GM12878 (cell line): ENCODE measurements at regions not wholly inside any gene's neighbourhood (a gene's known extent, or its start where the extent isn't known, plus 50 kb on each side); places are given as distances from the start of the nearest gene placed in this dataset.

Experiments used
- ATAC-seq: fragments of 200-7000 bp; cut with Tn5 transposase; 3 replicates; pipeline ENCODE4 v1.9.1; 2020; ENCODE audit warnings: mild to moderate bottlenecking, moderate library complexity
- BruUV-seq: library from RNA; stranded (reverse); fragments of 400-500 nt; replicated peaks from 2 replicates; lab custom pipeline; 2021; lab: Mats Ljungman, UMichigan
- CTCF ChIA-PET: fragments of 300-600 bp; sonication (Branson Sonifier 250); formaldehyde crosslinking; extraction: SDS; loops from one replicate; lab custom pipeline; 2021; ENCODE audit warnings: inconsistent platforms; lab: Yijun Ruan, JAX
- POLR2A ChIA-PET: fragments of 350-600 bp; formaldehyde crosslinking; extraction: SDS; loops from one replicate; lab custom pipeline; 2021; ENCODE audit warnings: inconsistent platforms; lab: Charles Lee
- RAD21 ChIA-PET: fragments of 300-600 bp; sonication (Branson Sonifier 250); formaldehyde crosslinking; loops from one replicate; lab custom pipeline; 2023; ENCODE audit warnings: antibody characterized with exemption; ENCODE audit not compliant: unreplicated experiment; lab: Charles Lee
- SMC1A ChIA-PET: fragments of 300-600 bp; sonication (Branson Sonifier 250); formaldehyde crosslinking; loops from one replicate; lab custom pipeline; 2023; ENCODE audit not compliant: unreplicated experiment, uncharacterized antibody; lab: Charles Lee
- DNase-seq: peaks from one replicate; pipeline ENCODE4 v3.0.0-alpha.2; 2011; ENCODE audit warnings: low read depth, low spot score
- FAIRE-seq: peaks from 3 replicates; lab custom pipeline; 2011; peaks lifted over from hg19 to GRCh38; lab: Jason Lieb, UNC
- H2AFZ ChIP-seq: 2 replicates; pipeline ENCODE4 v1.6.0; 2011; ENCODE audit warnings: low read depth, low read length, control low read depth; ENCODE audit not compliant: control insufficient read depth
- H3K27ac ChIP-seq: 2 replicates; pipeline ENCODE4 v1.5.1; 2011; ENCODE audit warnings: control low read depth; ENCODE audit not compliant: control insufficient read depth, insufficient read depth
- H3K27me3 ChIP-seq, 2 experiments: replicated peaks in 1 of 2; 2 replicates each; pipeline versions ENCODE4 v1.6.0 to v1.6.1; 2011; ENCODE audit warnings: low read length in 1 of 2; ENCODE audit not compliant: control insufficient read depth in 2 of 2, insufficient read depth in 2 of 2
- H3K36me3 ChIP-seq, 2 experiments: 2 replicates each; pipeline ENCODE4 v1.5.1; 2011; ENCODE audit warnings: low read length in 1 of 2; ENCODE audit not compliant: control insufficient read depth in 2 of 2, insufficient read depth in 2 of 2
- H3K4me1 ChIP-seq: 2 replicates; pipeline ENCODE4 v1.6.1; 2011; ENCODE audit warnings: mild to moderate bottlenecking, low read length, moderate library complexity, mixed read lengths; ENCODE audit not compliant: control insufficient read depth, insufficient read depth
- H3K4me2 ChIP-seq: 2 replicates; pipeline ENCODE4 v1.6.0; 2011; ENCODE audit warnings: control low read depth; ENCODE audit not compliant: control insufficient read depth, insufficient read depth
- H3K4me3 ChIP-seq: fragments of 200-600 bp; sonication (generic); 2 replicates; pipeline ENCODE4 v1.5.1; 2016
- H3K79me2 ChIP-seq: 2 replicates; pipeline ENCODE4 v1.6.0; 2011; ENCODE audit warnings: low read length; ENCODE audit not compliant: control insufficient read depth, insufficient read depth
- H3K9ac ChIP-seq: 2 replicates; pipeline ENCODE4 v1.8.0; 2011; ENCODE audit warnings: low read length, control low read depth, mixed read lengths; ENCODE audit not compliant: control insufficient read depth, insufficient read depth
- H3K9me3 ChIP-seq: replicated peaks from 3 replicates; pipeline ENCODE4 v1.5.1; 2011; ENCODE audit warnings: mild to moderate bottlenecking, low read length; ENCODE audit not compliant: control insufficient read depth, insufficient read depth
- H4K20me1 ChIP-seq: 2 replicates; pipeline ENCODE4 v1.6.0; 2011; ENCODE audit not compliant: control insufficient read depth, insufficient read depth
- BCL3 ChIP-seq: IDR thresholded peaks from 2 replicates; pipeline ENCODE4 v1.6.1; 2011; ENCODE audit warnings: borderline replicate concordance, low read depth, mild to moderate bottlenecking, moderate library complexity, low read length; ENCODE audit not compliant: insufficient read depth, poor library complexity, severe bottlenecking
- BRCA1 ChIP-seq: IDR thresholded peaks from 2 replicates; pipeline ENCODE4 v1.6.1; 2011; ENCODE audit warnings: low read depth, low read length, improper control_type of control experiment
- E2F4 ChIP-seq: IDR thresholded peaks from 2 replicates; pipeline ENCODE4 v1.6.1; 2012; ENCODE audit warnings: low read depth, low read length, improper control_type of control experiment
- EED ChIP-seq: sonication (generic); IDR thresholded peaks from 2 replicates; pipeline ENCODE4 v1.6.1; 2016; ENCODE audit warnings: antibody characterized with exemption, low read depth
- ESRRA ChIP-seq: IDR thresholded peaks from 2 replicates; pipeline ENCODE4 v1.6.1; 2012; ENCODE audit warnings: mild to moderate bottlenecking, low read length, improper control_type of control experiment
- GATAD2B ChIP-seq: fragments of 450-650 bp; conservative IDR thresholded peaks from 2 replicates; pipeline ENCODE4 v1.6.1; 2017; ENCODE audit warnings: low read depth, mild to moderate bottlenecking, moderate library complexity
- HDGF ChIP-seq: fragments of 450-650 bp; IDR thresholded peaks from 2 replicates; pipeline ENCODE4 v1.6.1; 2016; ENCODE audit warnings: antibody characterized with exemption
- JUND ChIP-seq: IDR thresholded peaks from 2 replicates; pipeline ENCODE4 v1.6.1; 2012; ENCODE audit warnings: low read depth, mild to moderate bottlenecking, low read length, improper control_type of control experiment, moderate library complexity
- MLLT1 ChIP-seq: fragments of 450-650 bp; IDR thresholded peaks from 2 replicates; pipeline ENCODE4 v1.6.1; 2016; ENCODE audit warnings: mild to moderate bottlenecking
- NFYB ChIP-seq: IDR thresholded peaks from 2 replicates; pipeline ENCODE4 v1.6.1; 2011; ENCODE audit warnings: low read depth, mild to moderate bottlenecking, low read length, improper control_type of control experiment, moderate library complexity; ENCODE audit not compliant: insufficient read depth
- PKNOX1 ChIP-seq: fragments of 450-650 bp; IDR thresholded peaks from 2 replicates; pipeline ENCODE4 v1.6.1; 2016; ENCODE audit warnings: mild to moderate bottlenecking
- POLR2AphosphoS5 ChIP-seq: IDR thresholded peaks from 2 replicates; pipeline ENCODE4 v1.6.1; 2011; ENCODE audit warnings: mild to moderate bottlenecking, low read length, inconsistent platforms
- RBBP5 ChIP-seq: fragments of 200-600 bp; sonication (generic); conservative IDR thresholded peaks from 2 replicates; pipeline ENCODE4 v1.6.1; 2016
- SREBF1 ChIP-seq: IDR thresholded peaks from 2 replicates; pipeline ENCODE4 v1.6.1; 2012; ENCODE audit warnings: mild to moderate bottlenecking, low read length
- SRF ChIP-seq, 2 experiments: IDR thresholded peaks; 2 replicates each; pipeline ENCODE4 v1.6.1; 2011; ENCODE audit warnings: low read depth in 2 of 2, low read length in 2 of 2, mild to moderate bottlenecking in 1 of 2, moderate library complexity in 1 of 2
- WGBS: methylation state at CpG from one replicate; pipeline ENCODE4 v1.1.6; 2016; ENCODE audit warnings: low lambda C conversion rate; ENCODE audit not compliant: insufficient replicate concordance, insufficient coverage; ENCODE audit errors: missing lambda C conversion rate; 5-methylcytosine and 5-hydroxymethylcytosine counted together
- in situ Hi-C: fragments of 300-500 bp; cut with MboI; formaldehyde crosslinking; loops from 9 replicates; pipeline ENCODE4 v1.14.3; 2018; ENCODE audit warnings: mixed read lengths
- intact Hi-C: fragments of 100-400 bp; cut with micrococcal nuclease; formaldehyde crosslinking; loops from one replicate; pipeline ENCODE4 v1.14.2; 2022; ENCODE audit not compliant: unreplicated experiment
- TF ChIP-seq, protein P1 (sequence below): fragments of 450-650 bp; IDR thresholded peaks from 2 replicates; pipeline ENCODE4 v1.6.1; 2014; ENCODE audit warnings: mild to moderate bottlenecking

- no peak for FAIRE-seq
- CTCF ChIA-PET, result no interaction called here
- TF ChIP-seq RBBP5 (no peak), GATAD2B (no peak), ESRRA (no peak), HDGF (no peak), MLLT1 (no peak), BCL3 (no peak), SREBF1 (no peak), EED (no peak), SRF (IDR thresholded peaks at IDR 0.05; ENCODE audit: low read depth in 2 of 2, low read length in 2 of 2) (no peak), BRCA1 (no peak), POLR2AphosphoS5 (no peak), PKNOX1 (no peak), E2F4 (no peak), JUND (no peak), NFYB (no peak)
- TF ChIP-seq, protein P1, sequence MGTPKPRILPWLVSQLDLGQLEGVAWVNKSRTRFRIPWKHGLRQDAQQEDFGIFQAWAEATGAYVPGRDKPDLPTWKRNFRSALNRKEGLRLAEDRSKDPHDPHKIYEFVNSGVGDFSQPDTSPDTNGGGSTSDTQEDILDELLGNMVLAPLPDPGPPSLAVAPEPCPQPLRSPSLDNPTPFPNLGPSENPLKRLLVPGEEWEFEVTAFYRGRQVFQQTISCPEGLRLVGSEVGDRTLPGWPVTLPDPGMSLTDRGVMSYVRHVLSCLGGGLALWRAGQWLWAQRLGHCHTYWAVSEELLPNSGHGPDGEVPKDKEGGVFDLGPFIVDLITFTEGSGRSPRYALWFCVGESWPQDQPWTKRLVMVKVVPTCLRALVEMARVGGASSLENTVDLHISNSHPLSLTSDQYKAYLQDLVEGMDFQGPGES, result no peak
- SMC1A ChIA-PET, result no interaction called here
- H3K79me2 ChIP-seq, result no peaks in the 10 kb centered on the region
- H3K27me3 ChIP-seq, result peaks cover 0 to 5% of the 10 kb centered on the region in 2 experiments; a peak in 1 of 4 replicates
- RAD21 ChIA-PET, result no interaction called here
- no peaks in the 10 kb centered on the region for H3K36me3 ChIP-seq
- H3K27ac ChIP-seq, result no peak overlapping the region
- H3K4me2 ChIP-seq, result no peak overlapping the region
- no peak overlapping the region for H2AFZ ChIP-seq
- in situ Hi-C loops, result no loop called here
- no TSS peak for BruUV-seq
- ATAC-seq, result no peak
- H3K9me3 ChIP-seq, result no peaks in the 10 kb centered on the region
- no peaks in the 10 kb centered on the region for H3K4me1 ChIP-seq
- H4K20me1 ChIP-seq, result no peaks in the 10 kb centered on the region
- DNase-seq, result no peak
- intact Hi-C loops, result no loop called here
- H3K4me3 ChIP-seq, result no peak overlapping the region
- H3K9ac ChIP-seq, result no peak overlapping the region
- POLR2A ChIA-PET, result no interaction called here
- WGBS, result 55% methylated on average over 25 of the region's 26 CpGs
These were observed 54.4 kb downstream of the UNCX start for GRCh38 chr7:1286946-1287645.
